Activated T-helper 9 cell treated with anti-CD3 and anti-CD28 coated beads, Interleukin-2, amount 50 U/mL, for 16 hours (primary cell): ENCODE measurements at regions not wholly inside any gene's neighbourhood (a gene's known extent, or its start where the extent isn't known, plus 50 kb on each side); places are given as distances from the start of the nearest gene placed in this dataset.

Source experiments
- DNase-seq: peaks from one replicate; pipeline ENCODE4 v3.0.0-alpha.2; 2020; ENCODE audit warnings: low read depth

GRCh38 chr7:25632616-25633015 lies 404.3 kb upstream of the NPVF start:
- no peak for DNase-seq

GRCh38 chr7:25633426-25634036 lies 405.2 kb upstream of the NPVF start:
- no peak for DNase-seq

DNA sequence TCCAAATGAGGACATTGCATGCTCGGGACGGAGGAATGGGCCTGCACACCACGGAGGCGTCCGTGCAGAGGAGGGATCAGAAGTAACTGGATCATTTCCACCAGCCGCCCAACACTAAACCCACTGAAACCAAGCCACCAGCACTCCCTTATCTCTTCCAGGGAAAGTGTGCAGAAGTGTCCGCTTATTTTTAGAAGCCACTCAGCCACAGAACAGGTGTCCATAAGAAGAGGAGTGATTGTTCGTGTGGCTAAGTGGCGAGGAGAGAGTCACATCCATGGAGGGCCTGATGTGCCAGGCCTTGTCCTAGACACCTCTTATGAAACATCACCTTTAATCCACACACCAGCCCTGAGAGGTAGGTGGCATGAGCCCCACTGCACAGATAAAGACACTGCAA lies 407.9 kb upstream of the NPVF start:
- DNase-seq = no peak

GRCh38 chr7:25636871-25637283 lies 408.6 kb upstream of the NPVF start:
- DNase-seq = no peak

DNA sequence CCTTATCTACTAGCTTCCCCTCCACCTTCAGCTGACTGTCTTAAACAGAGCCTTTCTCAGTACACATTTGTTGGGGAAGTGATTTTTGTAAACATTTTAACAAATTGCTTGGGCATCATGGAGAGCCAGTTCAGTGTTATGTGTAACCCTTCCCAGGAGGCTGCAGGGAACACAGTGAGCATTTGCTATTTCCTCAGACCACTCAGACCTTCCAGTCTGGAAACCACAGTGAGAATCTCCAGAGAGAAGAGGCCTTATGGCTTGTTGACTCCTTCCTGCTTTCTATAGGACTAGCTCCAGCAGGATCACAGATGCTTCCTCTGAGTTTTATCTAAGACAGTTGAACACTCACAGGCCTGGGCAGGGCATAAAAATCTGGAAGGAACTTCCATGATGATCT lies 409.8 kb upstream of the NPVF start:
- DNase-seq = no peak

- no peak for DNase-seq
These were observed 410.4 kb upstream of the NPVF start for GRCh38 chr7:25638590-25639244.

- no peak for DNase-seq
These were observed 414.6 kb upstream of the NPVF start for GRCh38 chr7:25642849-25643248.

GRCh38 chr7:25643286-25643685 lies 415.0 kb upstream of the NPVF start:
- DNase-seq = no peak

DNA sequence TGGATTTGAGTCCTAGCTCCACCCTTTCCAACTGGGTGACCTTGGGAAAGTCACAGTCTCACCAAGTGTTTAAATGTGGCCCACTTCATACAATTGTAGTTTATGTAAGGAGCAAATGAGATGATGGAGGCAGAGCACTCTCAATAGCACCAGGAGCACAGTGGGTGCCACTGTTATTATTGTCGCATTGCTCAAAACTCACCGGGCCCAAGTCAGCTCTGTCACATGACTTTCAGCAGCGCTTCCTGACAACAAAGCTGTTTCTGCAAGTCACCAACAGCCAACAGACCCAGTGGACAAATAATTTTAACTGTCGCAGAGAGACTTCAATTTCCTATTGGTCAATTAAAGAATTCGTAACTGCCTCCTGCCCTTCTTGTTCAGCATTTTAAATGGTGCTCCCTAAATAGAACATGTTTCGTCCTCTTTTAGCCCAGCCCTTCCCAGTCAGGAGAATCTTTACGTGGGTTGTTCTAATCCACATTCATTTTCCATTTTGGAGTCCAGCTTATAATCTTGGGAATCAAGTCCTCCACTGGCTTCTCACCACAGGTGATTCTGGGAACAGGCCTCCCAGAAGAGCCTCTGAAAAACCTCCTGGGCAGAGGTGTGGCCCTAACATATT lies 415.6 kb upstream of the NPVF start:
- no peak for DNase-seq

- no peak for DNase-seq
These were observed 418.6 kb upstream of the NPVF start for GRCh38 chr7:25646726-25647413.

DNA sequence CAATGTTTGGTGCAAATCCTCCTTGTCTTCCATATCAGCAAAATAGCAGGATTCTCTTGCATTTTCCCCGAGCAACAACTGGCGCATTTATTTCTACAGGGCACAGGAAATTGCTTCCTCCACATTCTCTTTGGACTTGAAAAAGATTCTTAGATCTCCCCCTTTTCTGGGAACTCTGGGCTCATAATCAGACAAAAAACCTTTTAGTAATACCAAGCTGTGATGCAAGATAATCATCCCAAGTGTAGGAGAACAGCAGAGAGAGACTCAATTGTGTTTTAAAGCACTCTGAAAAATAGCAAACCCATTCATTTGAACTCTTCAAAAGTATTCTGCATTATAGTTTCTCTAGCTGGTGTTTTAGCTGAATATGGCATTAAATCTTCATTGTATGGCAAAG lies 419.6 kb upstream of the NPVF start:
- no peak for DNase-seq

GRCh38 chr7:25652366-25652765 lies 424.1 kb upstream of the NPVF start:
- DNase-seq = no peak

DNA sequence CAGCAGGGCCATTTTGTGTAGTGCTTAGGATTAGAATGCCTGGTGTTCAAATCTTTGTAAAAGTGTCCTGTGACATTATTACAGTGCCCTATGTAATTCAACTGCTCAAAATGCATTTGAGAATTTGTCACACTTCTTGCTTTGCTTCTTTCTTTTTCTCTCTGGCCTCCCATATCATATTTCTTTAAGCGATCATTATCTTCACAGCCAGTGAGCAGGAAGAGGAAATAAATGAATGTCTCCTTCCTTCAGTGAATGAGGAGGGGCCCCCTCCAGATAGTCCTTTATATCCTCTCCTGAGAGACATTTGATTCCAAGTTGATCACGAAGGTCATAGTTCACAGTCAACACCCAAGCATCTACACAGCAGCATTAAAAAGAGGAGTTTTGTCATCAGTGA lies 425.1 kb upstream of the NPVF start:
- no peak for DNase-seq

- no peak for DNase-seq
These were observed 427.8 kb upstream of the NPVF start for GRCh38 chr7:25656071-25656470.

DNA sequence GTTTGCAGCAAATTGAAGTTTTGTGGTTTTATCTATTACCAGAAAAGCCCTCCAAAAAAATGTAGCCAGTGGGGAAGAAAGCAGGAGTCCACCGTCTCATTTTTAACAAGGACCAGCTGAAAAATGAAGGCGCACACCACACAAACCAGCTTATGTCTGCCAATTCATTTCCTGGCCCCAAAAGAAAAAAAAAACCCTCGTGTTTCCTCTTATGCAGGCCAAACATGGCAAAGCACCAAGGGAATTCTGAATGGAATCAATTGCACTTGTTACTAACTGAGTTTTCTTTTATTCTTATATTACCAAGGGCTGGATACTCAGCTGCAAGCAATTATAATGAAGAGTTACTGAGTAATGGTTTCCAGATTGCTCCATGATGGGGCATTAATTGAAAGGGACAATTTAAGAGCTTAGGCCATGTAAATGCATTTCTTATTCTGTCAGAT lies 428.3 kb upstream of the NPVF start:
- DNase-seq = no peak

GRCh38 chr7:25658375-25658774 lies 430.1 kb upstream of the NPVF start:
- DNase-seq = no peak

DNA sequence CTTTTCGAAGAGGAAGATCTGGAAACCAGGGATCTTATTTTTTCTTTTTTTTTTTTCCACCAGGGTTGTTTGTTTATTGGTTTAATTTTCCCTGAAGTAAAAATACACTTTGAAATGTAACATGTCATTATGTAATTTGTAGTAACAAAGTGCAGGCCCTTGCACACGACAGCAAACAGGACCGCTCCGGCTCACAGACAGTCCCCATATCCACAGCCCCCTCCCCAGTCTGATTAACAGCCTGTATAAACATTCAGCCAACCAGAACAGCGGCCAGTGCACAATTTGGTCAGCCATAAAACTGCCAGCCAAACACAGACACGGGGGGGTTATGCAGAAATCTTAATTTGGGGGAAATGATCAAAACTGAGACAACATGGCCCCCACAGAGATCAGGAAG lies 431.6 kb upstream of the NPVF start:
- DNase-seq = no peak

GRCh38 chr7:25662841-25663800 lies 434.8 kb upstream of the NPVF start:
- no peak for DNase-seq

DNA sequence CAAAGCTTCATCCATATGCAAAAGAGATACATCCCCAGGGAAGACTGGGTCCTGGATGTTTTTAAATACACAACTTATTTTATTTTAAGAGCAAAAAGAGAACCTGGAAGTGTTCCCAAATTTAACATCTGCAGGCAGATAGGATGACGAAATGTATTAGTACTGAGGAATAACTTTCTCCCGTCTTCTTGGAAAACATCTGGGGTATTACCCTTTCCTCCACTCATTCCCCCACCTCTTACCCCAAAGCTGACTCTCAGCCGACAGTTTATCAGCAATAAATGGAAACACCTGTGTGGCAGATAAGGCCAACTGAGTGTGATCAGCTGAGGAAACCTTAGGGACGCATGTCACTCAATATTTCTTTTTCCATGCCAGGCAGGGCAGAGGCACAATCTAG lies 435.6 kb upstream of the NPVF start:
- no peak for DNase-seq

DNA sequence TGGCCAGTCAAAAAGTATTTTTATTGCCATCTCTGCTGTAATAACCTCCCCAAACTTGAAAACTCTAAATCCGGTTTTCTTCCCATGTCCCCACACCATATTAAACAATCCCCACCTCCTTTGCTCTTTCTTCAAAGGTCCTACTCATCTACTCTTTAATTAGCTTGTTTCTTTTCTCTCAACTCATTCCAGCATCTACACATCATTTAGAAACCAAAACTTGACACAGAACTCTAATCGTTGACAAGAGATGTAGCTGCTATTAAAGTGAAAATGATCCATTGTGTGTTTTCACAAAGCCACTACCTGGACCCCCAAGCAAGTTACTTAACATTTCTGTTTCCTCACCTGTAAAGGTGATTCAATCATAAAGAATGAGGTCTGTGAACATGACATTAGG lies 436.3 kb upstream of the NPVF start:
- no peak for DNase-seq

- DNase-seq = no peak
These were observed 437.1 kb upstream of the NPVF start for GRCh38 chr7:25665374-25665773.
